ENCODE measurements at regions not wholly inside any gene's neighbourhood (a gene's known extent, or its start where the extent isn't known, plus 50 kb on each side); places are given as distances from the start of the nearest gene placed in this dataset.

DNA sequence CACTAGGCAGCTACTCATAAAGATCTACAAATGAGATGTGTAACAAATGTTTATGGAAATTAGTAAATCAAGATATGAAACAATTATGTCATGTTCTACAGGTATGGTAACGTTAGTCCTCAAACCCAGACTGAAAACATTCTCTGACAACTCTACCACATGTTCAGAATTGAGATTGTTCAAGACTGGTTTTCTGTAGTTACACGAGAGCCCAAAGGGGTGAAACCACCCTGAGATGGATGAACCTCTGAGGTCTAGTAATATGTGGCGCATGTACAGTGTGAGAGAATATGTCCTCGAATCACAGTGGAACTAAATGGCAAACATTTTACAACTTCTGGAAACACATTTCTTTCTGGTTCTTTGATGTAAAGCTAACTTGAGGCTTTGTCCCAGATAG is 614.3 kb downstream of the ZEB2 start:
- no peaks in the 10 kb centered on the region for H3K9me3 ChIP-seq (ENCODE audit: control insufficient read depth, low read depth, low read length)
- no peak overlapping the region for H2BK15ac ChIP-seq (ENCODE audit: low read depth, low read length)
- H3K9ac ChIP-seq (ENCODE audit: extremely low read depth, insufficient read length, low read length), result no peak overlapping the region
- H3K4ac ChIP-seq (ENCODE audit: low read depth, low read length), result no peak overlapping the region
- H3K27ac ChIP-seq (ENCODE audit: insufficient read length, low read depth, low read length), result no peak overlapping the region
- DNase-seq, result no peak
- H3K18ac ChIP-seq (ENCODE audit: insufficient read length, low read depth, low read length), result no peak overlapping the region
- H3K14ac ChIP-seq (ENCODE audit: insufficient read depth, low read length), result no peak overlapping the region
- no peak overlapping the region for H4K8ac ChIP-seq (replicated peaks; ENCODE audit: insufficient read length, low read depth, low read length)
- peaks cover 0 to 2% of the 10 kb centered on the region in 2 experiments; a peak in 1 of 5 replicates for H3K9me3 Mint-ChIP-seq
- H3K4me3 Mint-ChIP-seq, result no peak overlapping the region
- H3K27me3 ChIP-seq (ENCODE audit: insufficient read depth, low read length), result no peaks in the 10 kb centered on the region
- no peak overlapping the region for H4K5ac ChIP-seq (ENCODE audit: insufficient read length, low read depth, low read length)
- H3K4me1 ChIP-seq (ENCODE audit: insufficient read depth, low read length), result peaks cover 6% of the 10 kb centered on the region
- peaks cover 23% of the 10 kb centered on the region for H3K27me3 Mint-ChIP-seq (ENCODE audit: low read depth)
- TF ChIP-seq, protein P1, sequence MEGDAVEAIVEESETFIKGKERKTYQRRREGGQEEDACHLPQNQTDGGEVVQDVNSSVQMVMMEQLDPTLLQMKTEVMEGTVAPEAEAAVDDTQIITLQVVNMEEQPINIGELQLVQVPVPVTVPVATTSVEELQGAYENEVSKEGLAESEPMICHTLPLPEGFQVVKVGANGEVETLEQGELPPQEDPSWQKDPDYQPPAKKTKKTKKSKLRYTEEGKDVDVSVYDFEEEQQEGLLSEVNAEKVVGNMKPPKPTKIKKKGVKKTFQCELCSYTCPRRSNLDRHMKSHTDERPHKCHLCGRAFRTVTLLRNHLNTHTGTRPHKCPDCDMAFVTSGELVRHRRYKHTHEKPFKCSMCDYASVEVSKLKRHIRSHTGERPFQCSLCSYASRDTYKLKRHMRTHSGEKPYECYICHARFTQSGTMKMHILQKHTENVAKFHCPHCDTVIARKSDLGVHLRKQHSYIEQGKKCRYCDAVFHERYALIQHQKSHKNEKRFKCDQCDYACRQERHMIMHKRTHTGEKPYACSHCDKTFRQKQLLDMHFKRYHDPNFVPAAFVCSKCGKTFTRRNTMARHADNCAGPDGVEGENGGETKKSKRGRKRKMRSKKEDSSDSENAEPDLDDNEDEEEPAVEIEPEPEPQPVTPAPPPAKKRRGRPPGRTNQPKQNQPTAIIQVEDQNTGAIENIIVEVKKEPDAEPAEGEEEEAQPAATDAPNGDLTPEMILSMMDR (conservative IDR thresholded peaks at IDR 0.05), result no peak
- no peaks in the 10 kb centered on the region for H3K79me1 ChIP-seq (ENCODE audit: insufficient read depth, low read depth, low read length, poor library complexity, severe bottlenecking)
- H2BK5ac ChIP-seq (ENCODE audit: insufficient read length, low read length), result no peak overlapping the region
- H3K56ac ChIP-seq (ENCODE audit: insufficient read length, low read depth, low read length), result no peak overlapping the region
- no CpG with 5 or more reads among the region's 4 CpGs for WGBS (ENCODE audit: extremely low coverage, insufficient read length, low lambda C conversion rate)
- no peak overlapping the region for H2BK12ac ChIP-seq (ENCODE audit: insufficient read length, low read depth, low read length)
- no peak overlapping the region for H3K4me2 ChIP-seq (ENCODE audit: insufficient read depth, insufficient read length, low read length)
- no peak overlapping the region for H2AFZ ChIP-seq (ENCODE audit: low read length)
- no peaks in the 10 kb centered on the region for H3K79me2 ChIP-seq (ENCODE audit: insufficient read depth, low read length)
- no peak overlapping the region for H2BK20ac ChIP-seq (ENCODE audit: low read depth, low read length, poor library complexity, severe bottlenecking)
- H3K4me1 Mint-ChIP-seq, result peaks cover 39% of the 10 kb centered on the region in 2 experiments
- H3K23me2 ChIP-seq (ENCODE audit: insufficient read length, low read depth, low read length, poor library complexity, severe bottlenecking), result no peaks in the 10 kb centered on the region
- no peak overlapping the region for H3K27ac Mint-ChIP-seq
- H4K20me1 ChIP-seq (ENCODE audit: control insufficient read depth, insufficient read depth, insufficient read length), result no peaks in the 10 kb centered on the region
- H2AK5ac ChIP-seq (ENCODE audit: insufficient read length, low read length), result no peak overlapping the region
- H3K23ac ChIP-seq (ENCODE audit: insufficient read length, low read depth, low read length), result no peak overlapping the region
- H3K36me3 Mint-ChIP-seq (ENCODE audit: insufficient read depth in 1 of 3, low read depth in 3 of 3), result peaks cover 0 to 3% (median 0%) of the 10 kb centered on the region in 3 experiments; a peak in 2 of 7 replicates
- H3T11ph ChIP-seq (ENCODE audit: low read length), result no peak overlapping the region
- H2BK120ac ChIP-seq (ENCODE audit: low read depth, low read length, poor library complexity, severe bottlenecking), result no peak overlapping the region
- no peak overlapping the region for H4K91ac ChIP-seq (ENCODE audit: insufficient read length, low read depth, low read length)

All from H9 (cell line).